ENCODE measurements at regions not wholly inside any gene's neighbourhood (a gene's known extent, or its start where the extent isn't known, plus 50 kb on each side); places are given as distances from the start of the nearest gene placed in this dataset.

GRCh38 chr5:60280943-60281342, 387.4 kb upstream of the PDE4D start:
- H3K9me3 ChIP-seq (ENCODE audit: control insufficient read depth, insufficient read depth, low read length): no peaks in the 10 kb centered on the region
- H3K27me3 ChIP-seq (ENCODE audit: control insufficient read depth, insufficient read depth, low read length): no peaks in the 10 kb centered on the region
- ChIA-PET CTCF (no interaction called here), POLR2A (ENCODE audit: unreplicated experiment) (no interaction called here)
- H4K91ac ChIP-seq (ENCODE audit: insufficient read depth, low read depth, low read length): no peak overlapping the region
- no peak overlapping the region for H3K4ac ChIP-seq (ENCODE audit: low read depth, low read length)
- WGBS, 2 experiments (ENCODE audit: extremely low coverage in 2 of 2, insufficient read length in 1 of 2): 10% methylated on average over 2 of the region's 4 CpGs; no CpG with 5 or more reads in 1 of the 2 experiments
- no peak overlapping the region for H2BK5ac ChIP-seq (ENCODE audit: low read depth, low read length, poor library complexity, severe bottlenecking)
- H3K4me2 ChIP-seq (ENCODE audit: low read depth, low read length): no peak overlapping the region
- H3K79me1 ChIP-seq (ENCODE audit: low read depth in 1 of 2, low read length in 2 of 2): no peaks in the 10 kb centered on the region
- no peak overlapping the region for H2AK9ac ChIP-seq (replicated peaks; ENCODE audit: low read depth, low read length, poor library complexity)
- DNase-seq (no peak), ATAC-seq (ENCODE audit: low read depth) (no peak)
- no peaks in the 10 kb centered on the region for H3K9me1 ChIP-seq (ENCODE audit: insufficient read depth, low read length)
- intact Hi-C loops (cut with micrococcal nuclease): no loop called here
- H2AFZ ChIP-seq (replicated peaks; ENCODE audit: low read length, poor library complexity): no peak overlapping the region
- in situ Hi-C loops (cut with MboI; ENCODE audit: low sequenced_read_pairs): loop anchor here (25.0 kb wide), 1 partner anchor 469 kb away; no protein-coding TSS in a partner anchor
- H3K4me1 ChIP-seq (ENCODE audit: control insufficient read depth, insufficient read depth, low read length): no peaks in the 10 kb centered on the region
- H3K18ac ChIP-seq (ENCODE audit: low read depth, low read length): no peak overlapping the region
- no peak overlapping the region for H3K14ac ChIP-seq (replicated peaks; ENCODE audit: low read depth, low read length)
- no peak overlapping the region for H2BK15ac ChIP-seq (ENCODE audit: low read depth, low read length)
- no peak overlapping the region for H3K23ac ChIP-seq (ENCODE audit: low read depth, low read length)
- no peak overlapping the region for H3K27ac ChIP-seq (ENCODE audit: insufficient read depth, low read length)
- H3K56ac ChIP-seq (ENCODE audit: extremely low read depth, insufficient read depth, low read length): no peak overlapping the region
- TF ChIP-seq MXI1 (IDR thresholded peaks at IDR 0.05; ENCODE audit: borderline replicate concordance, low read depth, low read length) (no peak), CHD1 (IDR thresholded peaks at IDR 0.05; ENCODE audit: low read depth, low read length) (no peak), RAD21 (IDR thresholded peaks at IDR 0.05; ENCODE audit: low read length) (no peak), RFX5 (IDR thresholded peaks at IDR 0.05; ENCODE audit: low read depth, low read length) (no peak), RCOR1 (IDR thresholded peaks at IDR 0.05; ENCODE audit: insufficient replicate concordance, low read length) (no peak), BHLHE40 (IDR thresholded peaks at IDR 0.05; ENCODE audit: low read depth, low read length) (no peak), SMC3 (IDR thresholded peaks at IDR 0.05; ENCODE audit: low read depth, low read length) (no peak), POLR2A (IDR thresholded peaks at IDR 0.05; ENCODE audit: low read depth, low read length) (no peak), FOS (IDR thresholded peaks at IDR 0.05; ENCODE audit: low read depth, low read length) (no peak), USF2 (IDR thresholded peaks at IDR 0.05; ENCODE audit: low read depth, low read length) (no peak), MAFK (IDR thresholded peaks at IDR 0.05; ENCODE audit: low read depth, low read length) (no peak), MAZ (IDR thresholded peaks at IDR 0.05; ENCODE audit: borderline replicate concordance, low read depth, low read length) (no peak)
- no peak overlapping the region for H4K5ac ChIP-seq (ENCODE audit: low read depth, low read length)
- no peak overlapping the region for H2BK120ac ChIP-seq (ENCODE audit: low read depth, low read length)
- dilution Hi-C loops (cut with HindIII; ENCODE audit: low sequenced_read_pairs, unreplicated experiment): no loop called here
- H4K20me1 ChIP-seq (ENCODE audit: insufficient read depth, low read length): no peaks in the 10 kb centered on the region
- BruUV-seq (replicated peaks): no TSS peak
- no peaks in the 10 kb centered on the region for H3K36me3 ChIP-seq (ENCODE audit: control insufficient read depth, insufficient read depth, low read length)
- H3K4me3 ChIP-seq (ENCODE audit: insufficient read depth, low read depth, low read length): no peak overlapping the region
- no peak overlapping the region for H4K8ac ChIP-seq (ENCODE audit: low read depth in 2 of 2, low read length in 2 of 2)
- H2AK5ac ChIP-seq (ENCODE audit: low read depth, low read length): no peak overlapping the region
- no peak overlapping the region for H2BK20ac ChIP-seq (ENCODE audit: low read depth, low read length)
- no peak overlapping the region for H3K9ac ChIP-seq (ENCODE audit: low read depth, low read length)
